Natural killer cell (primary cell): ENCODE measurements at regions not wholly inside any gene's neighbourhood (a gene's known extent, or its start where the extent isn't known, plus 50 kb on each side); places are given as distances from the start of the nearest gene placed in this dataset.

Source experiments
- ATAC-seq, 3 donors: fragments of 150-1000 bp in 2 of 3; fragments of 200-7000 bp in 1 of 3; cut with Tn5 transposase; 1 replicate in 1 of 3; 2 replicates in 2 of 3; pipeline ENCODE4 v1.10.0; 2021; ENCODE audit warnings: mild to moderate bottlenecking in 2 of 3, moderate library complexity in 2 of 3
- DNase-seq, 2 donors: peaks; one replicate each; pipeline versions ENCODE4 v3.0.0 to v3.0.0-alpha.2; 2013 to 2021; ENCODE audit warnings: mixed read lengths in 1 of 2
- H3K27ac ChIP-seq: one replicate; pipeline ENCODE4 v1.5.1; 2013; ENCODE audit warnings: mild to moderate bottlenecking, low read length
- H3K27me3 ChIP-seq: one replicate; pipeline ENCODE4 v1.6.1; 2013; ENCODE audit warnings: low read length; ENCODE audit not compliant: control insufficient read depth, insufficient read depth
- H3K36me3 ChIP-seq: one replicate; pipeline ENCODE4 v1.6.1; 2013; ENCODE audit warnings: low read length; ENCODE audit not compliant: control insufficient read depth, insufficient read depth
- H3K4me1 ChIP-seq: one replicate; pipeline ENCODE4 v1.6.1; 2013; ENCODE audit warnings: low read length; ENCODE audit not compliant: control insufficient read depth, insufficient read depth
- H3K4me3 ChIP-seq: one replicate; pipeline ENCODE4 v1.5.1; 2013; ENCODE audit warnings: low read length
- H3K9me3 ChIP-seq: one replicate; pipeline ENCODE4 v1.6.1; 2013; ENCODE audit warnings: low read length; ENCODE audit not compliant: control insufficient read depth, insufficient read depth
- H3K27ac Mint-ChIP-seq, 2 donors: one replicate each; pipeline ENCODE4 v1.8.0; 2022; ENCODE audit warnings: mild to moderate bottlenecking in 2 of 2, mixed read lengths in 2 of 2, moderate library complexity in 1 of 2
- H3K27me3 Mint-ChIP-seq, 2 donors: one replicate each; pipeline ENCODE4 v1.8.0; 2022; ENCODE audit warnings: low read depth in 2 of 2, mixed read lengths in 2 of 2
- H3K36me3 Mint-ChIP-seq: one replicate; pipeline ENCODE4 v1.8.0; 2022; ENCODE audit warnings: mixed read lengths
- H3K4me1 Mint-ChIP-seq, 2 donors: one replicate each; pipeline ENCODE4 v1.8.0; 2022; ENCODE audit warnings: mixed read lengths in 2 of 2
- H3K4me3 Mint-ChIP-seq: one replicate; pipeline ENCODE4 v1.8.0; 2022; ENCODE audit warnings: mild to moderate bottlenecking, moderate library complexity, mixed read lengths
- H3K9me3 Mint-ChIP-seq, 2 donors: one replicate each; pipeline ENCODE4 v1.8.0; 2022; ENCODE audit warnings: mixed read lengths in 2 of 2
- WGBS: methylation state at CpG from one replicate; pipeline ENCODE4 v1.1.7; 2013; ENCODE audit warnings: missing lambda C conversion rate; ENCODE audit not compliant: insufficient coverage; 5-methylcytosine and 5-hydroxymethylcytosine counted together
- intact Hi-C: fragments of 100-400 bp; cut with micrococcal nuclease; formaldehyde crosslinking; loops from one replicate; pipeline ENCODE4 v1.14.2; 2022
- TF ChIP-seq, protein P1 (sequence below): fragments of 200-600 bp; IDR thresholded peaks from one replicate; pipeline ENCODE4 v1.8.0; 2022; ENCODE audit warnings: antibody characterized with exemption

- no peaks in the 10 kb centered on the region for H3K4me1 Mint-ChIP-seq
- TF ChIP-seq, protein P1, sequence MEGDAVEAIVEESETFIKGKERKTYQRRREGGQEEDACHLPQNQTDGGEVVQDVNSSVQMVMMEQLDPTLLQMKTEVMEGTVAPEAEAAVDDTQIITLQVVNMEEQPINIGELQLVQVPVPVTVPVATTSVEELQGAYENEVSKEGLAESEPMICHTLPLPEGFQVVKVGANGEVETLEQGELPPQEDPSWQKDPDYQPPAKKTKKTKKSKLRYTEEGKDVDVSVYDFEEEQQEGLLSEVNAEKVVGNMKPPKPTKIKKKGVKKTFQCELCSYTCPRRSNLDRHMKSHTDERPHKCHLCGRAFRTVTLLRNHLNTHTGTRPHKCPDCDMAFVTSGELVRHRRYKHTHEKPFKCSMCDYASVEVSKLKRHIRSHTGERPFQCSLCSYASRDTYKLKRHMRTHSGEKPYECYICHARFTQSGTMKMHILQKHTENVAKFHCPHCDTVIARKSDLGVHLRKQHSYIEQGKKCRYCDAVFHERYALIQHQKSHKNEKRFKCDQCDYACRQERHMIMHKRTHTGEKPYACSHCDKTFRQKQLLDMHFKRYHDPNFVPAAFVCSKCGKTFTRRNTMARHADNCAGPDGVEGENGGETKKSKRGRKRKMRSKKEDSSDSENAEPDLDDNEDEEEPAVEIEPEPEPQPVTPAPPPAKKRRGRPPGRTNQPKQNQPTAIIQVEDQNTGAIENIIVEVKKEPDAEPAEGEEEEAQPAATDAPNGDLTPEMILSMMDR = no peak
- peaks cover 9 to 16% of the 10 kb centered on the region in 2 donors for H3K27me3 Mint-ChIP-seq
- Histone ChIP-seq H3K36me3 (no peaks in the 10 kb centered on the region), H3K9me3 (no peaks in the 10 kb centered on the region), H3K4me1 (no peaks in the 10 kb centered on the region), H3K27ac (no peak overlapping the region), H3K27me3 (no peaks in the 10 kb centered on the region), H3K4me3 (no peak overlapping the region)
- WGBS = 96% methylated on average over 6 of the region's 6 CpGs
- ATAC-seq (no peak), DNase-seq (no peak)
- H3K4me3 Mint-ChIP-seq = no peak overlapping the region
- no peak overlapping the region for H3K27ac Mint-ChIP-seq
- no peaks in the 10 kb centered on the region for H3K36me3 Mint-ChIP-seq
- intact Hi-C loops = no loop called here
- H3K9me3 Mint-ChIP-seq = no peaks in the 10 kb centered on the region
Measured at GRCh38 chr6:3900744-3901336, 51.7 kb downstream of the FAM50B start.

- peaks cover 16 to 20% of the 10 kb centered on the region in 2 donors for H3K27me3 Mint-ChIP-seq
- DNase-seq = no peak
- no peak overlapping the region for H3K27ac Mint-ChIP-seq
- Histone ChIP-seq H3K4me1 (no peaks in the 10 kb centered on the region), H3K36me3 (no peaks in the 10 kb centered on the region), H3K9me3 (no peaks in the 10 kb centered on the region), H3K27me3 (no peaks in the 10 kb centered on the region), H3K4me3 (no peak overlapping the region), H3K27ac (no peak overlapping the region)
- H3K36me3 Mint-ChIP-seq = no peaks in the 10 kb centered on the region
- no peaks in the 10 kb centered on the region for H3K9me3 Mint-ChIP-seq
- no peak for ATAC-seq
- TF ChIP-seq, protein P1 = no peak
- H3K4me1 Mint-ChIP-seq = no peaks in the 10 kb centered on the region
- intact Hi-C loops = no loop called here
- no peak overlapping the region for H3K4me3 Mint-ChIP-seq
- WGBS = 70% methylated on average over 10 of the region's 10 CpGs
Measured at GRCh38 chr6:3902871-3903648, 53.9 kb downstream of the FAM50B start.

DNA sequence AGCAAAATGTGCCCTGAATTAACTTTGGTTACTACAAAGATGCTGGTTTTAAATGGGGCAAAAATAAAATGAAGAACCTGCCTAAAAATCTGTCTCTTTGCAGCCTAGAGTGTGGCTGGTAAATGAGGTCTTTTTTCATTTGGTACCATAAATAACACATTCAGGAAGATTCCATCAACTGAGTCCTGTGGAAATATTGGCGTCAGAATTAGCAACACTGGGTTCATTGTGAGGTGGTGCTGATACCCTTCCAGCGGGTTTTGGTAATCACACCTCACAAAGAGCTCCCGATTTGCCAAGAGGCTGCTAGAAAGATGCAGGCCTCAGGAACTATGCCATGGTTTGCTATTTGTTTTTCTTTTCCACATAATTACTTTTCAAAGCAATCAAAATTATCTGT is 55.3 kb downstream of the FAM50B start:
- no peak for DNase-seq
- Mint-ChIP-seq H3K27me3 (peaks cover 12% of the 10 kb centered on the region in 2 donors), H3K9me3 (no peaks in the 10 kb centered on the region), H3K36me3 (no peaks in the 10 kb centered on the region), H3K4me1 (no peaks in the 10 kb centered on the region), H3K27ac (no peak overlapping the region), H3K4me3 (no peak overlapping the region)
- Histone ChIP-seq H3K4me1 (no peaks in the 10 kb centered on the region), H3K27me3 (no peaks in the 10 kb centered on the region), H3K4me3 (no peak overlapping the region), H3K9me3 (no peaks in the 10 kb centered on the region), H3K27ac (no peak overlapping the region), H3K36me3 (no peaks in the 10 kb centered on the region)
- ATAC-seq = no peak
- 92% methylated on average over 3 of the region's 3 CpGs for WGBS
- TF ChIP-seq, protein P1 = no peak
- intact Hi-C loops = no loop called here
